AML-193 (cell line): ENCODE measurements at regions not wholly inside any gene's neighbourhood (a gene's known extent, or its start where the extent isn't known, plus 50 kb on each side); places are given as distances from the start of the nearest gene placed in this dataset.
"Not testable (repeated sequence)": the region's sequence is repeated elsewhere in the genome, so short reads cannot be mapped to it uniquely, and the experiment has no call there.

Source experiments
- DNase-seq, 2 experiments: peaks; one replicate each; lab custom pipeline; 2025; lab: John Stamatoyannopoulos, UW

DNA sequence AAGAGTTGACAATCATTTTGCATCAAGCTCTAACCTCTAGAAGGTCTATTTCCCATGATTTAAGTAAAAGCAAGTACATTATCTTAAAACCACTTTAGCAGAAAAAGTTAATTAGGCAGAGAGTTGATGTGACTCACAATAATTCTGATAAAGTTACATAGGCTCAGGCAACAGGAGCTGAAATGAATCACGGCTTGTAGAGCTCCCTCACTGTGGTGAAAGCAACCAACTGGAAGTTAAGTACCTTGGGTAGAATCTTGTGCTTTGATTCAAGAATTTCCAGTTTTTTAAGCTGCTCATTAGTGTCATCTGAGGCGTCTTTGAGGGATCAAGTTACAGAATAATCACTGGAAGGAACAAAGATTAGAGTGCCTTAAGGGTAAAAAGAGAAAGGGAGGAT lies 68.9 kb upstream of the NFE2L3 start:
- DNase-seq = no peak

GRCh38 chr7:26084418-26084817 lies 67.6 kb upstream of the NFE2L3 start:
- no peak for DNase-seq

DNA sequence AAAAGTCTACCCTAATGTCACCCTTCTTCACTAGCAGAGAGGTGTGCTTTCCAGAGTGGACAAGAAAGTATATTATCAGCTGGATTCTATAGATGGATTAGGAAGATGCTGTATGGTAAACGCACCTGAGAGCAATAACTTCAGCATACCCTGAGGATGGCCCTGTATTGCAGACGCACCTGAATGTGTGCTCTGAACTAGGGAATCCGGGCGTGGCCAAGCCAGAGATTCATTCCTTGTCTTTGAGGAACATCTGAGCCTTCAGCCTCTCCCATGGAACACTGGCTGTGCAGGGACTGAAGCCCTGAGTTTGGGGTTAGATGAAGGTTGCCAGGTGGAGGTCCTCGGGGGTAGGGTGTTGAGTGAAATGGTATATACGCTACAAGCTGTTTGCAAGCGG lies 66.2 kb upstream of the NFE2L3 start:
- DNase-seq = no peak

DNA sequence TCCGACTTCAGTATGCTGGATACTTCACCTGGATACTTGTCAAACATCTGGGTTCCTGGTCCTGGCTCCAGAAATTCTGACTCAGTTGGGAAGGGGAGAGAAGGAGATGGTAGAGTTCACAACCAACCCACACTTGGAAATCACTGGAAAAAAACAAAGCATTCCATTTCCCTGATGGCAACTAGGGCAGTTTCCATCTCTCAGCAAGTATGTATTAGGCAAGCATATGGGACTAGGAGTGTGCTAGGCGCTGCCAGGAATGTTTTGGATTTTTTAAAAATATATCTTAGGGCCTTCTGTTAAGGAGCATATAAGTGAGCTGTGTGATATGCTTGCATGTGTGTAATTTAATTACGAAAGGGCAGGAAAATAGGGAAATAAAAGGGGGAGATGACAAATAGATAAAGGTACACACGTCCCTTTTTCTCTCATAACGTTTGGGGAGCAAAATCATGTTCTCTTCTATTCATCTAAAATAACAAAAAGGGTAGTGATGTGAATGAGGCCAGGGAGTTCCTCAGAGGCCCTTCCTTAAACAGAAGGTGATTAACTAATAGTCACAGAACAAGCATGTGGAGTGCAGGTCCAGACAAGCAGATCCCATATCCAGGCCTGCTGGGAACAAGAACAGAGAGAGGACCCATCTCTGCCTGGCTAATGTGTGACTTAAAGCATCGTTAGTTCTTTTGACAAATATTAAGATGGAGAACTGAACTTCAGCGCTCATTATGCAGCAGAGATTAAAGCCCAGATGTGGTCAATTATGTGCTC lies 64.5 kb upstream of the NFE2L3 start:
- DNase-seq = no peak

GRCh38 chr7:26089469-26089868 lies 62.5 kb upstream of the NFE2L3 start:
- not testable (repeated sequence) for DNase-seq

- DNase-seq = peak; percentile 42 to 44
Measured at GRCh38 chr7:26090927-26091519, 61.0 kb upstream of the NFE2L3 start.

DNA sequence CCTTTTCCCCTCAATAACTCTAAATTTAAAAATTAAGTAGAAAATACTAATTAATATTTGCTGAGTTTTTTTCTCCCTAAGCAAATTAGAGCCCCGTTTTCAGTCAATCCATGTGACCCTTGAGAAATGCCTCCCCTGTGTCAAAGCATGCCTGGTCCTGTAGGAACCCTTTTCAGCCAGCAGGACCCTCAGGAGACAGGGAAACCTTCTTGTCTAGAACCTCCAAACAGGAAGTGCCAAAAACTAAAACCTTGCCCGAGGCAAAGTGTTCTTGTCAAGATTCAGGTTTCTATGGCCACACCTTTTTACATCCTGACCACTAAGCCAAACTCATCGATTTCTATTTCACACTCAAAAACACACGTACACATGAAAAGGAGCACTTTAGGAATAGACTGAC lies 60.1 kb upstream of the NFE2L3 start:
- DNase-seq = peak in 1 of 2 experiments; percentile 1

DNA sequence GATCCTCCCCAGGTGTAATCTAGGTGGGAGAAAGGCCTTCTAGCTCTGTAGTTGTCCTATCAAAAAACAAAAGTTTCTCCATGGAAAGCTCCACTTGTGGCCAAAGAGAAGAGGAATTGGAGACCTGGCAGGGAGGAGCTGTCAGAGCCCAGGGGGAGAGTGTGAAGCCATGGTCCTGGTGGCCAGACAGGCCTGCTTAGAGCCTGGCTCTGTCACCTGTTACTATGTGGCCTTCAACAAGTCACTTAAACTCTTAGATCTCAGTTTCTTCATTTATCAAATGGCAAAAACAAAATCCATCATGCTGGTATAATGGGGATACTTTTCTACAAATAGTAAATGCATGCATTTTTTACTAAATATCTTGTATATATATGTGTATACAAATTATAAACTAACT lies 59.0 kb upstream of the NFE2L3 start:
- no peak for DNase-seq

DNA sequence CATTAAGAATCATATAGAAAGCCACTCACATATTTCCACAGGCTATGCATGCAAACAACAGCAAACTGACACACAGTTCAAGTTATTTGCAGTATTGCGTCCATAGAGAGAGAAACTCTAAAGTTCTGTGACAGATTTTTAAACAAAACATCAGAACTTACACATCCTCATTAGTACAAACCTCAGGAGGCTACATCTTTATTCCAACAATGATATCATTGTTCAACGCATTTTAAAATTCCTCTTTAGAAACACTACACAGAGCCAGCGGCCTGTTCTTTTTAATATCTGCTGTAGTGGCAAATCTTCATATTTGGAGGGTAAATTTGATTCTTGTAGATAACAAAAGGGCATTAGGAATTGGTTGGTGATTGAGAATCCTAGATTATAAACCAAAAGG lies 55.9 kb upstream of the NFE2L3 start:
- no peak for DNase-seq

GRCh38 chr7:26097837-26098668 lies 53.9 kb upstream of the NFE2L3 start:
- no peak for DNase-seq

GRCh38 chr7:26099236-26099635 lies 52.8 kb upstream of the NFE2L3 start:
- DNase-seq = no peak

DNA sequence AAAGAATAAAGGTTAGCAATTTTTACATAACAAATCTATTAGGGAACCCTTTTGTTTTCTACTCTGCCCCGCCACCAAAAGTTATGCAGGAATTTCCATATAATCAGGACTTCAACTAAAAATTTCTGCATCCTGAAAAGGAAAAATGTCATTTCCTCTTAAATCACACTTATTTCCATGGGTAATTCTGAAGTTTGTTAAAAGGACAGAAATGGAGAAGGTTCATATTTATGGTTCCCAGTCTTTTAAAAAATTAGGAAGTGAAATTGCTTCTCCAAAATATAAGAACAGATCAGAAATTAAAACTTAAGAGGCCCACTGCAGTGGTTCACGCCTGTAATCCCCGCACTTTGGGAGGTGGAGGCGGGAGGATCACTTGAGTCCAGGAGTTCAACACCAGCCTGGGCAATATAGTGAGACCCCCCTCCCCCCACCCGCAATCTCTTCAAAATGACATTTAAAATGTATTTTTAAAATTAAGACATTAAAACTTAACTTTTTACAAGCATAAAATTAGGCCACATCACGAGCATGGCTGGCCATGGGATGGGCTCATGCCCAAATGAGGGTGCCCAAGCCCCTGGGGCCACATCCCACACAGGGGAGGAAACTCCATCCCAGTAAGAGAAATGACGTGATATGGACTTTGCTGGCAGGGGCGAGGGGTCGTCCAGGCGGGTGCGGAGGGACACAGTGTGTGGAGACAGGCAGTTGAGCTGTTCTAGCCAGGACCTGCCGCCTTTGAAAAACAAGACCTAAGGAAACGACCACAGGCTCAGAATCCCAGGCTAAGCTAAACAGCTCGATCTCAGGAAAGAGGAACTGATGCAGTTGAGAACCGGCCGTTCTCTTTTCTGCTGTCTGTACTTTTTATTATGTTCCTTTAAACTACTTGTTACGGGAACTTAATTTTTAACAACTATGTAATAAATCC lies 51.3 kb upstream of the NFE2L3 start:
- peak; percentile 32 to 33 for DNase-seq

GRCh38 chr7:26101361-26102151 lies 50.4 kb upstream of the NFE2L3 start:
- peak; percentile 5 to 24 for DNase-seq

- DNase-seq = no peak
Measured at GRCh38 chr7:26102176-26102575, 49.8 kb upstream of the NFE2L3 start.
